Kidney epithelial cell (primary cell): ENCODE measurements at regions not wholly inside any gene's neighbourhood (a gene's known extent, or its start where the extent isn't known, plus 50 kb on each side); places are given as distances from the start of the nearest gene placed in this dataset.
A peak's percentile ranks its signal among the peaks of the same experiment; 100 is the strongest.

Experiments
- DNase-seq: peaks from one replicate; pipeline ENCODE4 v3.0.0-alpha.2; 2010; ENCODE audit warnings: low read depth
- H3K27me3 ChIP-seq: 2 replicates; pipeline ENCODE4 v1.6.0; 2011; ENCODE audit warnings: low read length; ENCODE audit not compliant: control insufficient read depth, insufficient read depth
- H3K36me3 ChIP-seq: 2 replicates; pipeline ENCODE4 v1.5.1; 2011; ENCODE audit warnings: low read length; ENCODE audit not compliant: control insufficient read depth, insufficient read depth
- H3K4me3 ChIP-seq: 2 replicates; pipeline ENCODE4 v1.5.1; 2011; ENCODE audit warnings: low read depth, mild to moderate bottlenecking, control low read depth, low read length
- TF ChIP-seq, protein P1 (sequence below): IDR thresholded peaks from 2 replicates; pipeline ENCODE4 v1.5.1; 2011; ENCODE audit warnings: mild to moderate bottlenecking, moderate library complexity, low read length, control low read depth, inconsistent platforms; ENCODE audit not compliant: insufficient read depth, poor library complexity, severe bottlenecking

DNA sequence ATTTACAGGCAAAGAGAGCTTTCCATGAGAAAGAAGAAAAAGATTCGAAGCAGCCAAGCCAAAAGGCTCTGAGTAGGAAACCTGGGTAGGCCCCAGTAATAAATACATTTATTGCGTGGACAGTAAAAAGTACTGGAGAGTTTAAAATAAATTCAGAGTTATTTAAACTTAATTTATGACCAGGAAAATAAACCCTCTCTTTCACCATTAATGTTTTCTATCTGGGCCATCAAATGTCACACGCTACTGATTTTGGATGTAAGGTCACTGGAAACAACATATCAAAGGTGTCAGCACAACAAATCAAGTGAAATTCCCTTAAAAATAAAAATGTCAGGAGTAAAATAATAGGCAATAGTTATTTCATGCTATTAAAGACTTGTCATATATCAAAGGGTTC is 264.0 kb downstream of the SKAP2 start:
- DNase-seq: no peak
- Histone ChIP-seq H3K36me3 (no peaks in the 10 kb centered on the region), H3K27me3 (no peaks in the 10 kb centered on the region), H3K4me3 (no peak overlapping the region)
- TF ChIP-seq, protein P1, sequence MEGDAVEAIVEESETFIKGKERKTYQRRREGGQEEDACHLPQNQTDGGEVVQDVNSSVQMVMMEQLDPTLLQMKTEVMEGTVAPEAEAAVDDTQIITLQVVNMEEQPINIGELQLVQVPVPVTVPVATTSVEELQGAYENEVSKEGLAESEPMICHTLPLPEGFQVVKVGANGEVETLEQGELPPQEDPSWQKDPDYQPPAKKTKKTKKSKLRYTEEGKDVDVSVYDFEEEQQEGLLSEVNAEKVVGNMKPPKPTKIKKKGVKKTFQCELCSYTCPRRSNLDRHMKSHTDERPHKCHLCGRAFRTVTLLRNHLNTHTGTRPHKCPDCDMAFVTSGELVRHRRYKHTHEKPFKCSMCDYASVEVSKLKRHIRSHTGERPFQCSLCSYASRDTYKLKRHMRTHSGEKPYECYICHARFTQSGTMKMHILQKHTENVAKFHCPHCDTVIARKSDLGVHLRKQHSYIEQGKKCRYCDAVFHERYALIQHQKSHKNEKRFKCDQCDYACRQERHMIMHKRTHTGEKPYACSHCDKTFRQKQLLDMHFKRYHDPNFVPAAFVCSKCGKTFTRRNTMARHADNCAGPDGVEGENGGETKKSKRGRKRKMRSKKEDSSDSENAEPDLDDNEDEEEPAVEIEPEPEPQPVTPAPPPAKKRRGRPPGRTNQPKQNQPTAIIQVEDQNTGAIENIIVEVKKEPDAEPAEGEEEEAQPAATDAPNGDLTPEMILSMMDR: no peak

DNA sequence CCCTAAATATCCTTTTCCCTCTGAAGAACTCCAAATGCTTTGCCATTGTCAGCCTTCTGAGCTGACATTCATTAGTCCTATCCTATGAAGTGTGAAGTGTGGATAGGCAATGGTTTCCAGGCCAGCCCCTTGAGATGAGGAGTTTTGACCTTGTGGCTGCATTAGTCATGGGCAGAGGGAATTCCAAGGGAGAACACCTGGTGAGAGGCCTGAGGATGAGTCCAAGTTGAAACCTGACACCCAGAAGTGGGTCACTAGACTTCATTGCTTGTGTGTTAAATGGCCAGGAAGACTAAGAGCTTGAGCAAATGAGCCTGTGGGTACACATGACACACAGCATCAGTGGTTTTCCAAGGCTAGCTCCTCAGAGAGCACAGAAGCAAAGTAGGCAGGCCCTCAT is 260.8 kb downstream of the SKAP2 start:
- H3K36me3 ChIP-seq: no peaks in the 10 kb centered on the region
- no peak overlapping the region for H3K4me3 ChIP-seq
- H3K27me3 ChIP-seq: no peaks in the 10 kb centered on the region
- DNase-seq: peak; percentile 98
- TF ChIP-seq, protein P1: no peak

DNA sequence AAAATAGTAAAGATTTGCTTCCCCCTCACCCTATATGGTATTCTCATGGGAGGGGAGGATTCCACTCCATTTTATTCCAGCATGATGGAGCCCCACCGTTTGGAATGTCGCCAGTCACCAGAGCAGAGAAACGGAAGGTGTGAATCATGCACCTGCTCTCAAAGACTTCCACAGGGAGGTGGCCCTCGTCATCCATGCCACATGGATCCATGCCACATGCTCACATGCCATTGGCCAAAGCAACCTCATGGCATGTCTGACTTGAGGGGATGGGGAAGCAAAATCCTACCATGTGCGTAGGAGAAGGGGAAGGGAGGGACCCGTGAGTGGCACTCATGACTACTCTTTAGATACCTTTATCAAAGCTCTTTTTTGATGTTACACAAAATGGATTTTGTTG is 256.0 kb downstream of the SKAP2 start:
- Histone ChIP-seq H3K36me3 (no peaks in the 10 kb centered on the region), H3K27me3 (peaks cover 8% of the 10 kb centered on the region), H3K4me3 (no peak overlapping the region)
- TF ChIP-seq, protein P1: no peak
- DNase-seq: no peak

DNA sequence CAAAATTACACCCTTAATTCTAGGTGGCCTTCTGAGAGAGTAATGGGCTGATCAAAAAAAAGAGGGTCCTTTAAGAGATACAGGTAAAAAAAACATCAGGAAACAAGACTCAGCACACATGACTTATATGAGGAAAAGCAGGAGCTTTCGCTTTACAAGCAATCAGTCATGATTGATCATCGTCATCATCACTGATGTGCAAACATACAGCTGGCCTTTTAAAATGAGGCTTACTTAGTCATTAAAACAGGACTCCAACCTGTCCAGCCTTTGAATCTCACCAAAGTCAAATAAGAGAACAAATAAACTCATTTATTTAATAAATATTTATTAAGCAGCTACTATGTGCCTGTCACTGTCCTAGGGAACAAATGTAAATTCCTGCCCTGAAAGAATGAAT is 255.3 kb downstream of the SKAP2 start:
- no peaks in the 10 kb centered on the region for H3K36me3 ChIP-seq
- TF ChIP-seq, protein P1: no peak
- no peak for DNase-seq
- H3K27me3 ChIP-seq: peaks cover 8% of the 10 kb centered on the region
- H3K4me3 ChIP-seq: no peak overlapping the region

DNA sequence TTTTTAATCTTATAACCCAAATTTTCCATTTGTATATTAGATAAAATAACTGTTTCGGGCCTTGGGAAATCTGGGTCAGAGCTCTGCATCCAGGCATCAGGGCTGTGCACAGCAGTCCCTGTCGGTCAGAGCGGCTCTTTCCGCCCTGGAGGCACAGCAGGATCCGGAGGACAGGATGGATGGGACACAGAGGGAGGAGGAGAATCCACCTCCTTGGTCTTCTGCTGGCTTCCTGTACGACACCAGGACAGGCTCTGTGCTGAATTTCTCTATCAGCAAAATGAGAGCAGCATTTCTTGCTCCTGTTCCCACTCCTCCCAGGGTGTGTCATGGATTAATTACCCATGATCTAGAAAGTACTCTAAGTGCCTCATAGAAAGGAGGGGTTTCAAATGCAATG is 254.9 kb downstream of the SKAP2 start:
- Histone ChIP-seq H3K27me3 (peaks cover 8% of the 10 kb centered on the region), H3K36me3 (no peaks in the 10 kb centered on the region), H3K4me3 (no peak overlapping the region)
- TF ChIP-seq, protein P1: no peak
- no peak for DNase-seq

DNA sequence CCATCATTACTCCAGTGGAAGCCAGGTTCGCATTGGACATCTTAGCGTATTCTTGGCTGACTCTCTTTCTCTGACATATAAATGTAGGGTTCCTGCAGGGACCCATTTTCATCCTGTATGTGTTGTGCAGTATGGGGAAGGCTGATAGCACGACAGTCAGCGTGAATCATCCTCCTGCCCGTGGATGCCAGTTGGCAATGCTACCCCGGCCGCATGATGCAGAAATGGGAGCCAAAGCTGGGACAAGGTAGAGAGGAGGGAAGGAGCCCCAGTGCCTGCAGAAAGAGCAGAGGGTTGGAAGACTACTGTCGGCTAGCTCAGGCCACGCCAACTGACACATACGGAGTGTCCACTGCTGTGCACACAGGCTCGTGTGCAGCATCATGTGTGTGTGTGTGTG is 251.6 kb downstream of the SKAP2 start:
- H3K36me3 ChIP-seq: no peaks in the 10 kb centered on the region
- TF ChIP-seq, protein P1: no peak
- DNase-seq: no peak
- H3K4me3 ChIP-seq: no peak overlapping the region
- H3K27me3 ChIP-seq: peaks cover 8% of the 10 kb centered on the region
